AG10803 (cell line): ENCODE measurements at regions not wholly inside any gene's neighbourhood (a gene's known extent, or its start where the extent isn't known, plus 50 kb on each side); places are given as distances from the start of the nearest gene placed in this dataset.

Source experiments
- DNase-seq: peaks from one replicate; pipeline ENCODE4 v3.0.0; 2010; ENCODE audit warnings: low read depth
- H3K4me3 ChIP-seq: 2 replicates; pipeline ENCODE4 v1.5.1; 2011; ENCODE audit warnings: mild to moderate bottlenecking, low read length, control low read depth
- TF ChIP-seq, protein P1 (sequence below): conservative IDR thresholded peaks from 2 replicates; pipeline ENCODE4 v1.5.1; 2011; ENCODE audit warnings: mild to moderate bottlenecking, low read length, control low read depth, inconsistent platforms

DNA sequence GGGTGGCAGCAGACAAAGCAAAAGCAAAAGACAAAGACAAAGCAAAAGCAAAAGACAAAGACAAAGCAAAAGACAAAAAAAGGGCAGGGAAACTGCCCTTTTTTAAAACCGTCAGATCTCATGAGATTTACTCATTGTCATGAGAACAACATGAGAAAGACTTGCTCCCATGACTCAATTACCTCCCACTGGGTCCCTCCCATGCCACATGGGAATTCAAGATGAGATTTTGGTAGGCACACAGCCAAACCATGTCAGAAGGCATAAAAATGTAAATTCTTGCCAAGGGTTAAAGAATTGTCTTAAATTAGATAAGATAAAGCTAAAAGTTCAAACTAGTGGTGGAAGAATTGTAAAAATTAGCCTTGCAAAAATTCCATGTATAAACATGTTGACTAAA lies 419.7 kb downstream of the TRAM1L1 start:
- H3K4me3 ChIP-seq, result no peak overlapping the region
- TF ChIP-seq, protein P1, sequence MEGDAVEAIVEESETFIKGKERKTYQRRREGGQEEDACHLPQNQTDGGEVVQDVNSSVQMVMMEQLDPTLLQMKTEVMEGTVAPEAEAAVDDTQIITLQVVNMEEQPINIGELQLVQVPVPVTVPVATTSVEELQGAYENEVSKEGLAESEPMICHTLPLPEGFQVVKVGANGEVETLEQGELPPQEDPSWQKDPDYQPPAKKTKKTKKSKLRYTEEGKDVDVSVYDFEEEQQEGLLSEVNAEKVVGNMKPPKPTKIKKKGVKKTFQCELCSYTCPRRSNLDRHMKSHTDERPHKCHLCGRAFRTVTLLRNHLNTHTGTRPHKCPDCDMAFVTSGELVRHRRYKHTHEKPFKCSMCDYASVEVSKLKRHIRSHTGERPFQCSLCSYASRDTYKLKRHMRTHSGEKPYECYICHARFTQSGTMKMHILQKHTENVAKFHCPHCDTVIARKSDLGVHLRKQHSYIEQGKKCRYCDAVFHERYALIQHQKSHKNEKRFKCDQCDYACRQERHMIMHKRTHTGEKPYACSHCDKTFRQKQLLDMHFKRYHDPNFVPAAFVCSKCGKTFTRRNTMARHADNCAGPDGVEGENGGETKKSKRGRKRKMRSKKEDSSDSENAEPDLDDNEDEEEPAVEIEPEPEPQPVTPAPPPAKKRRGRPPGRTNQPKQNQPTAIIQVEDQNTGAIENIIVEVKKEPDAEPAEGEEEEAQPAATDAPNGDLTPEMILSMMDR, result no peak
- DNase-seq, result no peak

DNA sequence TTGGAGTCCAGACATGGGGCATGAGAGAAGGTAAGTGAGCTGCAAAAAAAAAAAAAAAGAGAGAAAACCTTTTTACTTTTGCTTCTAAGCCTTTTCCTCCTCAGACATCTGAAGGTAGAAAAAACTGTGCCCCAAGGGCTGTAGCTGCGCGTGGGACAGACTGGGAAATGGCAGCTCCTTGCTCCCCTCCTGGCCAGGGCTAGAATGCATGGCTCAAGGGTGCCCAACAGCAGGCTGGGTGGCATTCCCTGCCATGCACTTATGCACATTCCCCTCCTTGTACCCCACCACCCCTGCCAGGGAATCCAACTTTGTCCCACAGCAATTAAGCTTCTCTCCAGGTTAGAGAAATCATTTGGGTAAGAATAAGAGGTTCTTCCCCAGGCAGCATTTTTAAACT lies 421.2 kb downstream of the TRAM1L1 start:
- DNase-seq, result no peak
- H3K4me3 ChIP-seq, result no peak overlapping the region
- TF ChIP-seq, protein P1, result no peak

DNA sequence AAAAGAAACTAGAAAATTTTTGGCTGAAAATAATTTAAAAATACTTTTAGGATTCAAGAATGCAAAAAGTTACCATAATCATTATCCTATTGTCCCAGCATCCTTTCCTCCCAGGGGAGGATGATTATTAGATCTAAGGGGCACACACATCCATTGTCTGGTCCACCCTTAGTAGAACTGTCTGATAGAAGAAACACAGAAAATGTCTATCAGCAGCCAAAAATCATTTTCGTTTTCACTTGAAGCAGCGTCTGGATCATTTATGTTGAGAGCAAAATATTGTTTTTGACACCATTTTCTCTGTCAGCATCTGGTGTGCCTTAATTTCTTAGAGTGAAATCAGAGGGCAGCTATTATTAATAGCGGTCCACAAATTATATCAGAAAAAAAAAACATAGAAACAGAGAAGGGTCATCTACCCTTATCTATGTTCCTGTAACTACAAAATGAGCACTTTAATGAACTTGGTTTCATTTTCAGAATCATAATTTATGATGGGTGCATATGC lies 446.3 kb downstream of the TRAM1L1 start:
- DNase-seq, result no peak
- TF ChIP-seq, protein P1, result no peak
- H3K4me3 ChIP-seq, result no peak overlapping the region

DNA sequence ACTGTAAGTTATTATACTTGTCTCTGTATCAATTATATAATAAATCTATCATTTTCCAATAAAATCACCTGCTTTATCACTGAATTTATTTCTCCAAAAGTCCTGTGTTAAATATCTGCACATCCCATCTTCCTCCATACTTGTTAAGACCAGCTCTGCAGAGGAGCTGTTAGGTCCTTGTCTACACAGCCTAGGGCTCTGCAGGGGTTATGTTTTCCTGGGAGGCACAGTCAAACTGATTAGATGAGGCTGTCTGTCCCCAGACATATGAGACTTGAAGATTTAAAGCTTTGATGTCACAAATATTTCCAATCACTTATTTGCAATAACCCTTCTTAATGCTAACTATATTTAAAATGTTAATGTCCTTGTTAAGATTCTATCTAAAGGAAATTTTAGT lies 446.8 kb downstream of the TRAM1L1 start:
- H3K4me3 ChIP-seq, result no peak overlapping the region
- DNase-seq, result no peak
- TF ChIP-seq, protein P1, result no peak

DNA sequence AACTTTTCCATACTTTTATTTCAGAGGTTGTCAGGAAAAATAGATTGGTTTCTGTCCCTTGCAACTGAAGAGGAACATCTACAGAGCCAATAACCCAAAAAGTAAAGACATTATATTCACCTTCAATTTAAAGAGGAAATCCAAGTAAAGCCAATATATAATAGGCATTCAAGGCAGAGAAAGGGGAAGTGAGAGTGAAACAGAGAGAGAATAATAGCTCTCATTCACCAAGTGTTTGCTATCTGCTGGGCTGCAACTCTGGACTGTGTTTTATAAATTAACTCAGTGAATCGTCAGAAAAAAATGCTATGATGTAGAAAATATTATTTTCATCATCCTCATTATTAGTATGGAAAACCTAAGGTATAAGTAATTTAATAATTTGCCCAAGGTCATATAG lies 448.5 kb downstream of the TRAM1L1 start:
- H3K4me3 ChIP-seq, result no peak overlapping the region
- TF ChIP-seq, protein P1, result no peak
- no peak for DNase-seq

DNA sequence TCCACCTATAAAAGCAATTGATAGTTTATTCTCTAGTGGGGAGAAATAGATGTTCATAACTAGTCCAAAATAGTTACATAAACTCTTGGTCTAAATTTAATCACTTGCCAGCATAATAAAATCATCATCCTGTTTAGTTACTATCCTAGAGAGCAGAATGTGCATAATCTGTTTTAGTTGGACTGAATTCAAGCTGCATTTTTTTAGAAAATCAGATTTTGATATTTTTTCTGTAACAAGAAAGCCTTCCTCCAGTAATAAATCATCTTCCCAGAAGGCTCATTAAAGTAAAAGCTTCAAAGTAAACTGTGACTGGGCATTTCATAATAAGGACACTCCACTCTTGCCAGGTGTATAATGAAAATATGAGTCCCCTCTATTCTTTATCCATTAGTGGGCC lies 453.1 kb downstream of the TRAM1L1 start:
- H3K4me3 ChIP-seq, result no peak overlapping the region
- TF ChIP-seq, protein P1, result no peak
- DNase-seq, result no peak

DNA sequence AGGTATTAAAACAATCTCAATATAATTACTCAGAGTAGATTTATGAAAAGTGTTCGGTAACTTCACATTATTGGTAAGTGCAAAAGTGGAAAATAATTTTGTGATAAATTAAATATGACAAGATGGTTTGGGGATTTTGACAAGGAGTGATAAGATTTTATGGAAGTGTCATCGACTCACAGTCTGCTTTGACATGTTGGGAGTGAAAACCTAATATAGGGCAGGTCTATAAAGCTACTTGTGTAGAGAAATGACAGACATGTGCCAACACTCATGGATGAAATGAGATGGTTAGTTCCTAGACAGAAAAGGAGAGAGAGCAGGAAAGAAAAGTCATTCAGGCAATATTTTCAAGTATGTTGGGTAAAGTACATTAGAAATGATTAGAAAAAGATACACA lies 456.8 kb downstream of the TRAM1L1 start:
- H3K4me3 ChIP-seq, result no peak overlapping the region
- DNase-seq, result no peak
- TF ChIP-seq, protein P1, result no peak
